ENCODE measurements at regions not wholly inside any gene's neighbourhood (a gene's known extent, or its start where the extent isn't known, plus 50 kb on each side); places are given as distances from the start of the nearest gene placed in this dataset.

GRCh38 chr20:6200092-6200491, 77.3 kb upstream of the FERMT1 start:
- no peak for DNase-seq (ENCODE audit: low spot score)
- no peak for TF ChIP-seq CTCF (IDR thresholded peaks at IDR 0.05; ENCODE audit: extremely low read depth, missing control alignments)

- no peak for DNase-seq (ENCODE audit: low spot score)
- no peak for TF ChIP-seq CTCF (IDR thresholded peaks at IDR 0.05; ENCODE audit: extremely low read depth, missing control alignments)
These were observed 62.4 kb upstream of the FERMT1 start for GRCh38 chr20:6185268-6185667.

- peak; percentile 15 for TF ChIP-seq CTCF (IDR thresholded peaks at IDR 0.05; ENCODE audit: extremely low read depth, missing control alignments)
- no peak for DNase-seq (ENCODE audit: low spot score)
These were observed 61.3 kb upstream of the FERMT1 start for GRCh38 chr20:6184086-6184485.

- TF ChIP-seq CTCF (IDR thresholded peaks at IDR 0.05; ENCODE audit: extremely low read depth, missing control alignments) = no peak
These were observed 57.7 kb upstream of the FERMT1 start for GRCh38 chr20:6180531-6180930.

GRCh38 chr20:6178537-6178936, 55.7 kb upstream of the FERMT1 start:
- TF ChIP-seq CTCF (IDR thresholded peaks at IDR 0.05; ENCODE audit: extremely low read depth, missing control alignments) = no peak
- DNase-seq (ENCODE audit: low spot score) = no peak

More at GRCh38 chr20:6180531-6180930, 57.7 kb upstream of the FERMT1 start:
- DNase-seq (ENCODE audit: low spot score) = no peak

GRCh38 chr20:6173481-6173880, 50.7 kb upstream of the FERMT1 start:
- DNase-seq (ENCODE audit: low spot score) = no peak
- TF ChIP-seq CTCF (IDR thresholded peaks at IDR 0.05; ENCODE audit: extremely low read depth, missing control alignments) = no peak
